Smooth muscle cell (in vitro differentiated cells): ENCODE measurements at regions not wholly inside any gene's neighbourhood (a gene's known extent, or its start where the extent isn't known, plus 50 kb on each side); places are given as distances from the start of the nearest gene placed in this dataset.

Experiments used
- DNase-seq: peaks from one replicate; lab custom pipeline; 2025; ENCODE audit not compliant: unreplicated experiment; lab: John Stamatoyannopoulos, UW
- H2AFZ ChIP-seq: fragments of 200-600 bp; sonication (generic); 2 replicates; pipeline ENCODE4 v1.6.0; 2016; ENCODE audit warnings: antibody characterized with exemption, low read depth, mild to moderate bottlenecking
- H3F3A ChIP-seq: fragments of 200-600 bp; sonication (generic); 2 replicates; pipeline ENCODE4 v1.6.0; 2017; ENCODE audit warnings: antibody characterized with exemption, low read depth
- H3K27ac ChIP-seq: fragments of 200-600 bp; sonication (generic); 2 replicates; pipeline ENCODE4 v1.5.1; 2016; ENCODE audit warnings: low read depth, mild to moderate bottlenecking
- H3K27me3 ChIP-seq: fragments of 200-600 bp; sonication (generic); 2 replicates; pipeline ENCODE4 v1.6.1; 2016; ENCODE audit warnings: low read depth, mild to moderate bottlenecking
- H3K36me3 ChIP-seq: fragments of 200-600 bp; sonication (generic); 2 replicates; pipeline ENCODE4 v1.5.1; 2016; ENCODE audit warnings: low read depth
- H3K4me1 ChIP-seq: fragments of 200-600 bp; sonication (generic); 2 replicates; pipeline ENCODE4 v1.5.1; 2016; ENCODE audit warnings: low read depth
- H3K4me2 ChIP-seq: fragments of 200-600 bp; sonication (generic); 2 replicates; pipeline ENCODE4 v1.6.0; 2016; ENCODE audit warnings: mild to moderate bottlenecking
- H3K4me3 ChIP-seq: fragments of 200-600 bp; sonication (generic); 2 replicates; pipeline ENCODE4 v1.5.1; 2016; ENCODE audit warnings: mild to moderate bottlenecking
- H3K79me2 ChIP-seq: fragments of 200-600 bp; sonication (generic); 2 replicates; pipeline ENCODE4 v1.6.0; 2016; ENCODE audit warnings: low read depth, mild to moderate bottlenecking
- H3K9ac ChIP-seq: fragments of 200-600 bp; sonication (generic); 2 replicates; pipeline ENCODE4 v1.6.0; 2016; ENCODE audit warnings: low read depth
- H3K9me3 ChIP-seq: fragments of 200-600 bp; sonication (generic); replicated peaks from 2 replicates; pipeline ENCODE4 v1.5.1; 2016; ENCODE audit warnings: low read depth
- H4K20me1 ChIP-seq: fragments of 200-600 bp; sonication (generic); 2 replicates; pipeline ENCODE4 v1.6.0; 2016; ENCODE audit warnings: low read depth
- WGBS: methylation state at CpG from one replicate; pipeline ENCODE4 v1.1.7; 2016; ENCODE audit warnings: low lambda C conversion rate; 5-methylcytosine and 5-hydroxymethylcytosine counted together
- TF ChIP-seq, protein P1 (sequence below): fragments of 200-600 bp; sonication (generic); IDR thresholded peaks from 2 replicates; pipeline ENCODE4 v1.5.1; 2017; ENCODE audit warnings: borderline replicate concordance, mild to moderate bottlenecking, antibody characterized with exemption; ENCODE audit not compliant: insufficient read depth, poor library complexity, severe bottlenecking

GRCh38 chr9:88320748-88321415 lies 67.4 kb upstream of the SPIN1 start:
- no peaks in the 10 kb centered on the region for H3K27me3 ChIP-seq
- H3K36me3 ChIP-seq, result no peaks in the 10 kb centered on the region
- H3K4me2 ChIP-seq, result no peak overlapping the region
- H3K27ac ChIP-seq, result no peak overlapping the region
- H3K9me3 ChIP-seq, result no peaks in the 10 kb centered on the region
- H3F3A ChIP-seq, result no peaks in the 10 kb centered on the region
- no peaks in the 10 kb centered on the region for H3K4me1 ChIP-seq
- H3K4me3 ChIP-seq, result no peak overlapping the region
- TF ChIP-seq, protein P1, sequence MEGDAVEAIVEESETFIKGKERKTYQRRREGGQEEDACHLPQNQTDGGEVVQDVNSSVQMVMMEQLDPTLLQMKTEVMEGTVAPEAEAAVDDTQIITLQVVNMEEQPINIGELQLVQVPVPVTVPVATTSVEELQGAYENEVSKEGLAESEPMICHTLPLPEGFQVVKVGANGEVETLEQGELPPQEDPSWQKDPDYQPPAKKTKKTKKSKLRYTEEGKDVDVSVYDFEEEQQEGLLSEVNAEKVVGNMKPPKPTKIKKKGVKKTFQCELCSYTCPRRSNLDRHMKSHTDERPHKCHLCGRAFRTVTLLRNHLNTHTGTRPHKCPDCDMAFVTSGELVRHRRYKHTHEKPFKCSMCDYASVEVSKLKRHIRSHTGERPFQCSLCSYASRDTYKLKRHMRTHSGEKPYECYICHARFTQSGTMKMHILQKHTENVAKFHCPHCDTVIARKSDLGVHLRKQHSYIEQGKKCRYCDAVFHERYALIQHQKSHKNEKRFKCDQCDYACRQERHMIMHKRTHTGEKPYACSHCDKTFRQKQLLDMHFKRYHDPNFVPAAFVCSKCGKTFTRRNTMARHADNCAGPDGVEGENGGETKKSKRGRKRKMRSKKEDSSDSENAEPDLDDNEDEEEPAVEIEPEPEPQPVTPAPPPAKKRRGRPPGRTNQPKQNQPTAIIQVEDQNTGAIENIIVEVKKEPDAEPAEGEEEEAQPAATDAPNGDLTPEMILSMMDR, result no peak
- H2AFZ ChIP-seq, result no peak overlapping the region
- 96% methylated on average over 11 of the region's 11 CpGs for WGBS
- no peaks in the 10 kb centered on the region for H4K20me1 ChIP-seq
- no peaks in the 10 kb centered on the region for H3K79me2 ChIP-seq
- no peak overlapping the region for H3K9ac ChIP-seq
- no peak for DNase-seq

DNA sequence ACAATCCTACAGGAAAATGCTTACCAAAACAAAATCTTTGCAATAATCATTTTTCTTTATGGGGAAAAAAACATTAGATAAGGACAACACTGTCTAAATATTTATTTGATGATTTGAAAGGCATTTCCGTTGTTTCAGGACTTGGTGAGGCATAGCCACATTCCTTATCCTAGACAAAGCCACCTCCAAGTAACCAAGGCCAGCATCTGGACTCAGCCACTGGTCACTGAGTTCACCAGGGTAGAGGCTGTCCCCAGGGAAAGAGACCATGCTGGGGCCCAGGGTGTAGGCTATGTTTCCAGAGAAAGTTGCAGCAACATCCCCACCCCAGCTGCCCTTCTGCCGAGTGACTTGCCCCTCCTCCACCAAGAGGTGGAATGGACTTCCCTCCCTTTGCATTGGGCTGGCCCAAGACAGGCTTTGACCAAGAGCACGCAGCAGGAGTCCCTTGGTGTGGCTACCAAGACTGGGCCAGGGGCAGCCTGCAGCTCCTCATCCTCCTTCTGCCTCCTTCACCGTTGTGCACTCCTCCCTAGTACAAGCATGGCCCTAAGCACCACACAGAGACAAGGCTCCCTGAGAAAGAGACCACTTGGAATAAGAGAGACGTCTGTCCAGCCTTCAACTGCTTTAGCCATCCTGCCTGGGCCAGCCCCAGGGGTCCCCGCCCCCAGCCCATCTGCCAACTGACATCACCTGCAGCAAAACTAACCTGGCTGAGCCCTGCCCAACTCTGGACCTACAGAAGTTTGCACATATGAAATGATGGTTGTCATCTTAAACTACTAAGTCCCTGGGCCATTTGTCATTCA lies 68.1 kb upstream of the SPIN1 start:
- Histone ChIP-seq H3K36me3 (no peaks in the 10 kb centered on the region), H2AFZ (no peak overlapping the region), H3K79me2 (no peaks in the 10 kb centered on the region), H4K20me1 (no peaks in the 10 kb centered on the region), H3K9ac (no peak overlapping the region), H3F3A (no peaks in the 10 kb centered on the region), H3K27me3 (no peaks in the 10 kb centered on the region), H3K27ac (no peak overlapping the region), H3K4me1 (no peaks in the 10 kb centered on the region), H3K4me3 (no peak overlapping the region), H3K4me2 (no peak overlapping the region), H3K9me3 (no peaks in the 10 kb centered on the region)
- DNase-seq, result no peak
- WGBS, result 75% methylated on average over 5 of the region's 6 CpGs
- TF ChIP-seq, protein P1, result no peak

- Histone ChIP-seq H3F3A (no peaks in the 10 kb centered on the region), H3K9ac (no peak overlapping the region), H3K27me3 (no peaks in the 10 kb centered on the region), H3K79me2 (no peaks in the 10 kb centered on the region), H2AFZ (peak overlapping the region; percentile 58), H3K36me3 (no peaks in the 10 kb centered on the region), H3K4me3 (no peak overlapping the region), H4K20me1 (no peaks in the 10 kb centered on the region), H3K4me2 (no peak overlapping the region), H3K4me1 (peaks cover 3% of the 10 kb centered on the region), H3K9me3 (no peaks in the 10 kb centered on the region), H3K27ac (no peak overlapping the region)
- TF ChIP-seq, protein P1, result no peak
- WGBS, result 37% methylated on average over 15 of the region's 15 CpGs
- no peak for DNase-seq
These were observed 74.7 kb upstream of the SPIN1 start for GRCh38 chr9:88313364-88314220.
